Natural killer cell (primary cell): ENCODE measurements at regions not wholly inside any gene's neighbourhood (a gene's known extent, or its start where the extent isn't known, plus 50 kb on each side); places are given as distances from the start of the nearest gene placed in this dataset.

Experiments used
- ATAC-seq, 3 donors: fragments of 150-1000 bp in 2 of 3; fragments of 200-7000 bp in 1 of 3; cut with Tn5 transposase; 1 replicate in 1 of 3; 2 replicates in 2 of 3; pipeline ENCODE4 v1.10.0; 2021; ENCODE audit warnings: mild to moderate bottlenecking in 2 of 3, moderate library complexity in 2 of 3
- DNase-seq, 2 donors: peaks; one replicate each; pipeline versions ENCODE4 v3.0.0 to v3.0.0-alpha.2; 2013 to 2021; ENCODE audit warnings: mixed read lengths in 1 of 2
- H3K27ac ChIP-seq: one replicate; pipeline ENCODE4 v1.5.1; 2013; ENCODE audit warnings: mild to moderate bottlenecking, low read length
- H3K27me3 ChIP-seq: one replicate; pipeline ENCODE4 v1.6.1; 2013; ENCODE audit warnings: low read length; ENCODE audit not compliant: control insufficient read depth, insufficient read depth
- H3K36me3 ChIP-seq: one replicate; pipeline ENCODE4 v1.6.1; 2013; ENCODE audit warnings: low read length; ENCODE audit not compliant: control insufficient read depth, insufficient read depth
- H3K4me1 ChIP-seq: one replicate; pipeline ENCODE4 v1.6.1; 2013; ENCODE audit warnings: low read length; ENCODE audit not compliant: control insufficient read depth, insufficient read depth
- H3K4me3 ChIP-seq: one replicate; pipeline ENCODE4 v1.5.1; 2013; ENCODE audit warnings: low read length
- H3K9me3 ChIP-seq: one replicate; pipeline ENCODE4 v1.6.1; 2013; ENCODE audit warnings: low read length; ENCODE audit not compliant: control insufficient read depth, insufficient read depth
- H3K27ac Mint-ChIP-seq, 2 donors: one replicate each; pipeline ENCODE4 v1.8.0; 2022; ENCODE audit warnings: mild to moderate bottlenecking in 2 of 2, mixed read lengths in 2 of 2, moderate library complexity in 1 of 2
- H3K27me3 Mint-ChIP-seq, 2 donors: one replicate each; pipeline ENCODE4 v1.8.0; 2022; ENCODE audit warnings: low read depth in 2 of 2, mixed read lengths in 2 of 2
- H3K36me3 Mint-ChIP-seq: one replicate; pipeline ENCODE4 v1.8.0; 2022; ENCODE audit warnings: mixed read lengths
- H3K4me1 Mint-ChIP-seq, 2 donors: one replicate each; pipeline ENCODE4 v1.8.0; 2022; ENCODE audit warnings: mixed read lengths in 2 of 2
- H3K4me3 Mint-ChIP-seq: one replicate; pipeline ENCODE4 v1.8.0; 2022; ENCODE audit warnings: mild to moderate bottlenecking, moderate library complexity, mixed read lengths
- H3K9me3 Mint-ChIP-seq, 2 donors: one replicate each; pipeline ENCODE4 v1.8.0; 2022; ENCODE audit warnings: mixed read lengths in 2 of 2
- WGBS: methylation state at CpG from one replicate; pipeline ENCODE4 v1.1.7; 2013; ENCODE audit warnings: missing lambda C conversion rate; ENCODE audit not compliant: insufficient coverage; 5-methylcytosine and 5-hydroxymethylcytosine counted together
- intact Hi-C: fragments of 100-400 bp; cut with micrococcal nuclease; formaldehyde crosslinking; loops from one replicate; pipeline ENCODE4 v1.14.2; 2022
- TF ChIP-seq, protein P1 (sequence below): fragments of 200-600 bp; IDR thresholded peaks from one replicate; pipeline ENCODE4 v1.8.0; 2022; ENCODE audit warnings: antibody characterized with exemption

DNA sequence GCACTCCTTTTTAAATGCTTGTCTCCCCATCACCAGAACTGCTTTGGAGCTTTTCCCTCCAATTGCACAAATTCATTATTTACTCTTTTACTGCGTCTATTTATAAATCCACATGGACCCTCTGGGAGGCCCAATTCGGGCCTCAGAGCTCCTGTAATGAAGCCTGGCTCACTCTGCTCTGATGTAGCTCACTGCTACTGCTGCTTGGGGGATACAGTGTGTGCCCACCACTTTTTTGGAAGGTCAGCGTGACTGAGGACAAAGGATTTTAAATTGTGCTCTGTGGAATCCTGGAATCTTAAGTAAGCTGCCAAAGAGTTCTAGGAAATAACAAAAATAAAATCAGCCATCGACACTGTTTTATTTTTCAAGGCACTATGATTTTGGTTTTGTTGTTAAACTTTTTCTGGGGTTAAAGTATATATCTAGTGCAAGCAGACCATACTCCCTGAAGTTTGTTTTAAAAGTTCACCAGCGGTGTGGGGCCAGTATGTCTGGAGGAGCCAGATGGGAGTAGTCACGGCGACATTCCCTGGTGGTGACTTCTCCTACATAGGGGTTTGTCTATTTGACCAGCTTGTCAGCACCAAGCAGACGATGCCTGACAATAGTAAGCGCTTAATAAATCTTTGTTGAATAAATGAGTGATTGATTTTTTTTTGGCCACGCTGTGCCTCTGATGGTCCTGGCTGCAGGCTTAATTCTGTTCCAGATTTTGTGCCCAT lies 142.8 kb downstream of the TMEM38B start:
- H3K4me3 ChIP-seq, result no peak overlapping the region
- H3K36me3 Mint-ChIP-seq, result no peaks in the 10 kb centered on the region

DNA sequence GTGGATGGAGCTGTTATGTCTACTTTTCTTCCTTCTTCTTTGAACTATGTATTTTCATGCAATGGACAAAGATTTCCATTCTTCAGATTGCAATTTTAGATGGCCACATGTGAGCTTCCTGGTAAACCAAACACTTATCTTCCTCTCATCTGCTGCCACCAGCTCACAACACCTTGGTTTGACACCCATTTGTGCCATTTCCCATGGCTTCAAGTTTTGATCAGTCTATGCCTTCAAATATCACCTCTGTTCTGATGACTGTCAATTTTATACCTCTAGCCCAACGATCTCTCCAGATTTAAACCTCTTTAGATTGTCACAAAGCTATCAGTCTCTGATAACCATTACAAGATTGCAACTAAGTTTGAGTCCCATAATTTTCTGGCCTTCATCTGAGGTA lies 147.2 kb downstream of the TMEM38B start:
- H3K27me3 Mint-ChIP-seq, result peaks cover 3 to 9% of the 10 kb centered on the region in 2 donors
- DNase-seq (no peak), ATAC-seq (peak in 2 of 3 donors; percentile 34 to 81)
- no peaks in the 10 kb centered on the region for H3K36me3 Mint-ChIP-seq
- peaks cover 20 to 22% of the 10 kb centered on the region in 2 donors for H3K4me1 Mint-ChIP-seq
- H3K9me3 Mint-ChIP-seq, result no peaks in the 10 kb centered on the region
- no peak overlapping the region for H3K27ac Mint-ChIP-seq
- TF ChIP-seq, protein P1, sequence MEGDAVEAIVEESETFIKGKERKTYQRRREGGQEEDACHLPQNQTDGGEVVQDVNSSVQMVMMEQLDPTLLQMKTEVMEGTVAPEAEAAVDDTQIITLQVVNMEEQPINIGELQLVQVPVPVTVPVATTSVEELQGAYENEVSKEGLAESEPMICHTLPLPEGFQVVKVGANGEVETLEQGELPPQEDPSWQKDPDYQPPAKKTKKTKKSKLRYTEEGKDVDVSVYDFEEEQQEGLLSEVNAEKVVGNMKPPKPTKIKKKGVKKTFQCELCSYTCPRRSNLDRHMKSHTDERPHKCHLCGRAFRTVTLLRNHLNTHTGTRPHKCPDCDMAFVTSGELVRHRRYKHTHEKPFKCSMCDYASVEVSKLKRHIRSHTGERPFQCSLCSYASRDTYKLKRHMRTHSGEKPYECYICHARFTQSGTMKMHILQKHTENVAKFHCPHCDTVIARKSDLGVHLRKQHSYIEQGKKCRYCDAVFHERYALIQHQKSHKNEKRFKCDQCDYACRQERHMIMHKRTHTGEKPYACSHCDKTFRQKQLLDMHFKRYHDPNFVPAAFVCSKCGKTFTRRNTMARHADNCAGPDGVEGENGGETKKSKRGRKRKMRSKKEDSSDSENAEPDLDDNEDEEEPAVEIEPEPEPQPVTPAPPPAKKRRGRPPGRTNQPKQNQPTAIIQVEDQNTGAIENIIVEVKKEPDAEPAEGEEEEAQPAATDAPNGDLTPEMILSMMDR, result no peak
- Histone ChIP-seq H3K36me3 (no peaks in the 10 kb centered on the region), H3K27me3 (no peaks in the 10 kb centered on the region), H3K4me1 (peaks cover 7% of the 10 kb centered on the region), H3K27ac (no peak overlapping the region), H3K4me3 (no peak overlapping the region), H3K9me3 (no peaks in the 10 kb centered on the region)
- intact Hi-C loops, result no loop called here
- 54% methylated on average over 1 of the region's 1 CpG for WGBS
- peak overlapping the region; percentile 4 for H3K4me3 Mint-ChIP-seq

More for the DNA sequence above, 142.8 kb downstream of the TMEM38B start:
- Mint-ChIP-seq H3K9me3 (no peaks in the 10 kb centered on the region), H3K27me3 (peaks cover 9% of the 10 kb centered on the region in 2 donors), H3K4me1 (peaks cover 18 to 22% of the 10 kb centered on the region in 2 donors), H3K27ac (no peak overlapping the region), H3K4me3 (no peak overlapping the region)
- WGBS, result 94% methylated on average over 10 of the region's 10 CpGs
- Histone ChIP-seq H3K27ac (no peak overlapping the region), H3K27me3 (no peaks in the 10 kb centered on the region), H3K9me3 (no peaks in the 10 kb centered on the region), H3K4me1 (peaks cover 7% of the 10 kb centered on the region), H3K36me3 (no peaks in the 10 kb centered on the region)
- ATAC-seq (no peak), DNase-seq (no peak)
- intact Hi-C loops, result no loop called here
- TF ChIP-seq, protein P1, result no peak

DNA sequence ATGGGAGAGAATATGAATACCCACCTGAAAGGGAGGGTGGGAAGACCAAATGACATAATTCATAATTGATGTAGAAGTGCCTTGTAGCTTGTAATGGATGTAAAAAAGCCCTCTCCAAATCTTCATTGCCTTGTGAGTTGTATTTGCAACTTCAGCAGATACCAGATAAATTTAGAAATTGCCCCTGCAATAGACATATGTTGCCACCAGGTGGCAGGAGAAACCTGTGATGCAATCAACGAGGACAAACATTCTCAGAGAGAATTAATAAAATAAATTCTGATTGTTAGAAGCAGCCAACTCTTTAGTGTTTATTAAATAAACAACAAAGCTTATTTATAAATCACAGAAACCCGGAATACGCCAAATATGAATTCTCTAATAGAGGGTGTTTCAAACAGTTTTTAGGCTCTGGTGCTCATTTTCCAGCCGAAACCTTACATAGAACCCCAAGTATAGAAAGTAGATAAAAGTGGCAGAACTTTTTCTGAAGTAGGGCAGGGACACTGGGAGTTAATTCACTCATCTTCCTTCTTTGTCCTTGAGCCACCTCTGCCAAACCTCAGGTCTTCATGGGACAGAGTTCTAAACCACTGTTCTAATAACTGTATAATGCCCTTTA lies 147.8 kb downstream of the TMEM38B start:
- WGBS, result 100% methylated on average over 1 of the region's 4 CpGs
- Mint-ChIP-seq H3K27ac (no peak overlapping the region), H3K36me3 (no peaks in the 10 kb centered on the region), H3K4me3 (no peak overlapping the region), H3K27me3 (peaks cover 3 to 9% of the 10 kb centered on the region in 2 donors), H3K9me3 (no peaks in the 10 kb centered on the region), H3K4me1 (peaks cover 20 to 22% of the 10 kb centered on the region in 2 donors)
- Histone ChIP-seq H3K36me3 (no peaks in the 10 kb centered on the region), H3K27ac (no peak overlapping the region), H3K27me3 (no peaks in the 10 kb centered on the region), H3K4me3 (no peak overlapping the region), H3K4me1 (peaks cover 7% of the 10 kb centered on the region), H3K9me3 (no peaks in the 10 kb centered on the region)
- ATAC-seq, result peak in 1 of 3 donors; percentile 54
- intact Hi-C loops, result no loop called here
- TF ChIP-seq, protein P1, result peak; percentile 71
- DNase-seq, result peak in 1 of 2 donors; percentile 42
